ENCODE measurements at regions not wholly inside any gene's neighbourhood (a gene's known extent, or its start where the extent isn't known, plus 50 kb on each side); places are given as distances from the start of the nearest gene placed in this dataset.

- TF ChIP-seq POLR2AphosphoS5 (IDR thresholded peaks at IDR 0.05; ENCODE audit: low read depth, low read length) (no peak), REST (IDR thresholded peaks at IDR 0.05; ENCODE audit: insufficient read depth in 1 of 2, low read depth in 2 of 2, low read length in 2 of 2) (no peak), FOXP2 (optimal IDR thresholded peaks at IDR 0.05; ENCODE audit: borderline replicate concordance, extremely low read depth, extremely low read length, insufficient read depth) (no peak), TAF1 (IDR thresholded peaks at IDR 0.05; ENCODE audit: borderline replicate concordance, insufficient read depth, low read length) (no peak), SIN3A (IDR thresholded peaks at IDR 0.05; ENCODE audit: borderline replicate concordance, insufficient read depth, low read length) (no peak)
These were observed 57.6 kb upstream of the KLHL29 start for GRCh38 chr2:23327416-23327815.

GRCh38 chr2:23327887-23328286, 57.1 kb upstream of the KLHL29 start:
- no peak for TF ChIP-seq REST (IDR thresholded peaks at IDR 0.05; ENCODE audit: insufficient read depth in 1 of 2, low read depth in 2 of 2, low read length in 2 of 2)
- no peak for TF ChIP-seq SIN3A (IDR thresholded peaks at IDR 0.05; ENCODE audit: borderline replicate concordance, insufficient read depth, low read length)
- TF ChIP-seq POLR2AphosphoS5 (IDR thresholded peaks at IDR 0.05; ENCODE audit: low read depth, low read length), result no peak
- TF ChIP-seq TAF1 (IDR thresholded peaks at IDR 0.05; ENCODE audit: borderline replicate concordance, insufficient read depth, low read length), result no peak
- TF ChIP-seq FOXP2 (optimal IDR thresholded peaks at IDR 0.05; ENCODE audit: borderline replicate concordance, extremely low read depth, extremely low read length, insufficient read depth), result no peak

GRCh38 chr2:23330214-23330613, 54.8 kb upstream of the KLHL29 start:
- TF ChIP-seq POLR2AphosphoS5 (IDR thresholded peaks at IDR 0.05; ENCODE audit: low read depth, low read length), result no peak
- TF ChIP-seq REST (IDR thresholded peaks at IDR 0.05; ENCODE audit: insufficient read depth in 1 of 2, low read depth in 2 of 2, low read length in 2 of 2), result peak; percentile 87 to 94
- TF ChIP-seq TAF1 (IDR thresholded peaks at IDR 0.05; ENCODE audit: borderline replicate concordance, insufficient read depth, low read length), result no peak
- no peak for TF ChIP-seq FOXP2 (optimal IDR thresholded peaks at IDR 0.05; ENCODE audit: borderline replicate concordance, extremely low read depth, extremely low read length, insufficient read depth)
- TF ChIP-seq SIN3A (IDR thresholded peaks at IDR 0.05; ENCODE audit: borderline replicate concordance, insufficient read depth, low read length), result no peak

Data from PFSK-1 (cell line).